H9 (cell line): ENCODE measurements at regions not wholly inside any gene's neighbourhood (a gene's known extent, or its start where the extent isn't known, plus 50 kb on each side); places are given as distances from the start of the nearest gene placed in this dataset.
A peak's percentile ranks its signal among the peaks of the same experiment; 100 is the strongest.

Experiments
- DNase-seq: peaks from one replicate; pipeline ENCODE4 v3.0.0-alpha.2; 2017
- H2AFZ ChIP-seq: one replicate; pipeline ENCODE4 v1.6.1; 2013; ENCODE audit warnings: mild to moderate bottlenecking, low read length, control low read depth, moderate library complexity
- H2AK5ac ChIP-seq: 2 replicates; pipeline ENCODE4 v1.6.1; 2013; ENCODE audit warnings: low read length, control low read depth, mixed read lengths; ENCODE audit not compliant: insufficient read length
- H2BK120ac ChIP-seq: one replicate; pipeline ENCODE4 v1.6.1; 2013; ENCODE audit warnings: low read depth, mild to moderate bottlenecking, low read length, control low read depth, inconsistent platforms; ENCODE audit not compliant: poor library complexity, severe bottlenecking
- H2BK12ac ChIP-seq: 2 replicates; pipeline ENCODE4 v1.6.1; 2013; ENCODE audit warnings: low read length, control low read depth, mixed read lengths, low read depth; ENCODE audit not compliant: insufficient read length
- H2BK15ac ChIP-seq: 2 replicates; pipeline ENCODE4 v1.6.1; 2013; ENCODE audit warnings: low read depth, low read length, control low read depth
- H2BK20ac ChIP-seq: one replicate; pipeline ENCODE4 v1.6.1; 2013; ENCODE audit warnings: low read depth, mild to moderate bottlenecking, low read length, control low read depth, inconsistent platforms; ENCODE audit not compliant: poor library complexity, severe bottlenecking
- H2BK5ac ChIP-seq: 2 replicates; pipeline ENCODE4 v1.6.1; 2013; ENCODE audit warnings: low read length, control low read depth, mixed read lengths; ENCODE audit not compliant: insufficient read length
- H3K14ac ChIP-seq: 2 replicates; pipeline ENCODE4 v1.6.1; 2013; ENCODE audit warnings: low read length, control low read depth; ENCODE audit not compliant: insufficient read depth
- H3K18ac ChIP-seq: 2 replicates; pipeline ENCODE4 v1.6.1; 2013; ENCODE audit warnings: low read depth, mild to moderate bottlenecking, mixed read lengths, low read length, control low read depth; ENCODE audit not compliant: insufficient read length
- H3K23ac ChIP-seq: 2 replicates; pipeline ENCODE4 v1.6.1; 2013; ENCODE audit warnings: low read length, control low read depth, mixed read lengths, low read depth; ENCODE audit not compliant: insufficient read length
- H3K23me2 ChIP-seq: 2 replicates; pipeline ENCODE4 v1.6.1; 2013; ENCODE audit warnings: low read depth, mild to moderate bottlenecking, mixed read lengths, low read length, control low read depth; ENCODE audit not compliant: insufficient read length, poor library complexity, severe bottlenecking
- H3K27ac ChIP-seq: 2 replicates; pipeline ENCODE4 v1.5.1; 2013; ENCODE audit warnings: low read length, control low read depth, mixed read lengths, low read depth; ENCODE audit not compliant: insufficient read length
- H3K27me3 ChIP-seq: 2 replicates; pipeline ENCODE4 v1.6.1; 2013; ENCODE audit warnings: low read length, control low read depth, inconsistent platforms; ENCODE audit not compliant: insufficient read depth
- H3K4ac ChIP-seq: 2 replicates; pipeline ENCODE4 v1.6.1; 2013; ENCODE audit warnings: low read depth, mild to moderate bottlenecking, control low read depth, inconsistent platforms, low read length, moderate library complexity
- H3K4me1 ChIP-seq: 2 replicates; pipeline ENCODE4 v1.6.1; 2013; ENCODE audit warnings: low read length, control low read depth, inconsistent platforms; ENCODE audit not compliant: insufficient read depth
- H3K4me2 ChIP-seq: 2 replicates; pipeline ENCODE4 v1.6.1; 2013; ENCODE audit warnings: low read length, control low read depth, mixed read lengths; ENCODE audit not compliant: insufficient read length, insufficient read depth
- H3K56ac ChIP-seq: 2 replicates; pipeline ENCODE4 v1.6.1; 2013; ENCODE audit warnings: low read depth, mild to moderate bottlenecking, mixed read lengths, low read length, control low read depth; ENCODE audit not compliant: insufficient read length
- H3K79me1 ChIP-seq: 2 replicates; pipeline ENCODE4 v1.6.1; 2013; ENCODE audit warnings: low read depth, mild to moderate bottlenecking, moderate library complexity, low read length, control low read depth, inconsistent platforms; ENCODE audit not compliant: insufficient read depth, poor library complexity, severe bottlenecking
- H3K79me2 ChIP-seq: 2 replicates; pipeline ENCODE4 v1.6.1; 2013; ENCODE audit warnings: low read length, control low read depth, inconsistent platforms; ENCODE audit not compliant: insufficient read depth
- H3K9ac ChIP-seq: 2 replicates; pipeline ENCODE4 v1.6.1; 2013; ENCODE audit warnings: low read length, control low read depth, mixed read lengths; ENCODE audit not compliant: insufficient read length; ENCODE audit errors: extremely low read depth
- H3K9me3 ChIP-seq: one replicate; pipeline ENCODE4 v1.6.1; 2013; ENCODE audit warnings: low read depth, low read length, inconsistent platforms; ENCODE audit not compliant: control insufficient read depth
- H3T11ph ChIP-seq: one replicate; pipeline ENCODE4 v1.6.1; 2013; ENCODE audit warnings: mild to moderate bottlenecking, low read length, control low read depth, inconsistent platforms
- H4K20me1 ChIP-seq: one replicate; pipeline ENCODE4 v1.6.1; 2013; ENCODE audit not compliant: control insufficient read depth, insufficient read length, insufficient read depth
- H4K5ac ChIP-seq: 2 replicates; pipeline ENCODE4 v1.6.1; 2013; ENCODE audit warnings: low read depth, mild to moderate bottlenecking, mixed read lengths, low read length, control low read depth; ENCODE audit not compliant: insufficient read length
- H4K8ac ChIP-seq: replicated peaks from 2 replicates; pipeline ENCODE4 v1.6.1; 2013; ENCODE audit warnings: low read length, control low read depth, mixed read lengths, low read depth; ENCODE audit not compliant: insufficient read length
- H4K91ac ChIP-seq: 2 replicates; pipeline ENCODE4 v1.6.1; 2013; ENCODE audit warnings: low read depth, mild to moderate bottlenecking, moderate library complexity, mixed read lengths, low read length, control low read depth; ENCODE audit not compliant: insufficient read length
- H3K27ac Mint-ChIP-seq, 3 experiments: 2 replicates in 2 of 3; 3 replicates in 1 of 3; pipeline ENCODE4 v1.8.0; 2020 to 2021; ENCODE audit warnings: mixed read lengths in 3 of 3, mild to moderate bottlenecking in 1 of 3, moderate library complexity in 1 of 3
- H3K27me3 Mint-ChIP-seq: 2 replicates; pipeline ENCODE4 v1.8.0; 2021; ENCODE audit warnings: low read depth, mild to moderate bottlenecking, moderate library complexity, mixed read lengths
- H3K36me3 Mint-ChIP-seq, 3 experiments: 2 replicates in 2 of 3; 3 replicates in 1 of 3; pipeline ENCODE4 v1.8.0; 2020 to 2021; ENCODE audit warnings: low read depth in 3 of 3, mixed read lengths in 3 of 3; ENCODE audit not compliant: insufficient read depth in 1 of 3
- H3K4me1 Mint-ChIP-seq, 2 experiments: 2 replicates each; pipeline ENCODE4 v1.8.0; 2020; ENCODE audit warnings: mixed read lengths in 2 of 2
- H3K4me3 Mint-ChIP-seq, 2 experiments: 2 replicates in 1 of 2; 3 replicates in 1 of 2; pipeline ENCODE4 v1.8.0; 2020 to 2021; ENCODE audit warnings: mild to moderate bottlenecking in 2 of 2, mixed read lengths in 2 of 2, moderate library complexity in 1 of 2
- H3K9me3 Mint-ChIP-seq, 2 experiments: 2 replicates in 1 of 2; 3 replicates in 1 of 2; pipeline ENCODE4 v1.8.0; 2020; ENCODE audit warnings: mild to moderate bottlenecking in 2 of 2, mixed read lengths in 2 of 2, moderate library complexity in 1 of 2
- WGBS: extraction: QIAGEN DNeasy Blood & Tissue Kit; methylation state at CpG from one replicate; pipeline ENCODE4 v1.1.7; 2013; ENCODE audit warnings: missing lambda C conversion rate, low lambda C conversion rate, mixed read lengths; ENCODE audit not compliant: insufficient read length; ENCODE audit errors: extremely low coverage; 5-methylcytosine and 5-hydroxymethylcytosine counted together
- TF ChIP-seq, protein P1 (sequence below): fragments of 200-600 bp; sonication (generic); conservative IDR thresholded peaks from 3 replicates; pipeline ENCODE4 v1.8.0; 2021; ENCODE audit warnings: antibody characterized with exemption, mild to moderate bottlenecking

DNA sequence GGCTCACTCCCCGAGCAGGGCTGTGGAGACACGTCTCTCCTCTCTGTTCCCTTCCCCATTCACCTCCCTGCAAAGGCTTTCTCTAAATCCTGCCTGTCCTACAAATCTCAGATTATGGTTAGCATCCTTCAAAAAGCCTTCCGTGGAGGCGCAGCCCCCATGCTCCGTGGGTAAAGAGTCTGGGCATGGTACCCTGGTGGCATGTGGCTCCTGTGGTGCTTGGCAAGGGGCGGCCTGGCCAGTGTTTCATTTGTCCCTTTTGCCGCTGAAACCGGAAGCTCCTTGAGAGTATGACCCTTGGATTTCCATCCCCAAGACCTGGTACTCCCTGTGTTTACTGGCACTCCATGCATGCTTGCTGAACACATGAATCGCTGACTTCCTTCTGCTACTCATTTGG, 839.3 kb upstream of the SALL3 start:
- no peaks in the 10 kb centered on the region for H3K79me2 ChIP-seq
- H4K91ac ChIP-seq: no peak overlapping the region
- H3K18ac ChIP-seq: no peak overlapping the region
- H3K14ac ChIP-seq: no peak overlapping the region
- H4K5ac ChIP-seq: no peak overlapping the region
- no peaks in the 10 kb centered on the region for H3K9me3 ChIP-seq
- no peak overlapping the region for H2BK12ac ChIP-seq
- Mint-ChIP-seq H3K27me3 (peaks cover 19% of the 10 kb centered on the region), H3K9me3 (peaks cover 4% of the 10 kb centered on the region in 2 experiments; a peak in 4 of 5 replicates), H3K4me3 (peak overlapping the region in 1 of 2 experiments; percentile 0; a peak in 1 of 5 replicates), H3K27ac (peak overlapping the region in 1 of 3 experiments; percentile 60; a peak in 1 of 7 replicates), H3K4me1 (peaks cover 27 to 31% of the 10 kb centered on the region in 2 experiments), H3K36me3 (peaks cover 0 to 4% (median 2%) of the 10 kb centered on the region in 3 experiments; a peak in 3 of 7 replicates)
- no peak overlapping the region for H3K56ac ChIP-seq
- WGBS: no CpG with 5 or more reads among the region's 9 CpGs
- no peak overlapping the region for H3K4ac ChIP-seq
- peaks cover 3% of the 10 kb centered on the region; the same call in 1 of the 2 replicates for H3K4me1 ChIP-seq
- no peak overlapping the region for H2BK15ac ChIP-seq
- H3K4me2 ChIP-seq: no peak overlapping the region
- H2AK5ac ChIP-seq: no peak overlapping the region
- no peak overlapping the region for H2BK5ac ChIP-seq
- H3K79me1 ChIP-seq: no peaks in the 10 kb centered on the region
- no peak for DNase-seq
- H2BK120ac ChIP-seq: no peak overlapping the region
- no peak overlapping the region for H4K8ac ChIP-seq
- H3K23ac ChIP-seq: no peak overlapping the region
- no peak overlapping the region for H3T11ph ChIP-seq
- H3K9ac ChIP-seq: no peak overlapping the region
- H3K23me2 ChIP-seq: no peaks in the 10 kb centered on the region
- no peak overlapping the region for H2BK20ac ChIP-seq
- no peaks in the 10 kb centered on the region for H3K27me3 ChIP-seq
- H2AFZ ChIP-seq: no peak overlapping the region
- H4K20me1 ChIP-seq: no peaks in the 10 kb centered on the region
- no peak overlapping the region for H3K27ac ChIP-seq
- TF ChIP-seq, protein P1, sequence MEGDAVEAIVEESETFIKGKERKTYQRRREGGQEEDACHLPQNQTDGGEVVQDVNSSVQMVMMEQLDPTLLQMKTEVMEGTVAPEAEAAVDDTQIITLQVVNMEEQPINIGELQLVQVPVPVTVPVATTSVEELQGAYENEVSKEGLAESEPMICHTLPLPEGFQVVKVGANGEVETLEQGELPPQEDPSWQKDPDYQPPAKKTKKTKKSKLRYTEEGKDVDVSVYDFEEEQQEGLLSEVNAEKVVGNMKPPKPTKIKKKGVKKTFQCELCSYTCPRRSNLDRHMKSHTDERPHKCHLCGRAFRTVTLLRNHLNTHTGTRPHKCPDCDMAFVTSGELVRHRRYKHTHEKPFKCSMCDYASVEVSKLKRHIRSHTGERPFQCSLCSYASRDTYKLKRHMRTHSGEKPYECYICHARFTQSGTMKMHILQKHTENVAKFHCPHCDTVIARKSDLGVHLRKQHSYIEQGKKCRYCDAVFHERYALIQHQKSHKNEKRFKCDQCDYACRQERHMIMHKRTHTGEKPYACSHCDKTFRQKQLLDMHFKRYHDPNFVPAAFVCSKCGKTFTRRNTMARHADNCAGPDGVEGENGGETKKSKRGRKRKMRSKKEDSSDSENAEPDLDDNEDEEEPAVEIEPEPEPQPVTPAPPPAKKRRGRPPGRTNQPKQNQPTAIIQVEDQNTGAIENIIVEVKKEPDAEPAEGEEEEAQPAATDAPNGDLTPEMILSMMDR: no peak
